ENCODE measurements at regions not wholly inside any gene's neighbourhood (a gene's known extent, or its start where the extent isn't known, plus 50 kb on each side); places are given as distances from the start of the nearest gene placed in this dataset.

GRCh38 chr14:56964895-56965294, 154.6 kb upstream of the OTX2 start:
- no peak overlapping the region for H3K27ac Mint-ChIP-seq
- H3K9me3 ChIP-seq (ENCODE audit: control insufficient read depth, low read length) = no peaks in the 10 kb centered on the region
- WGBS, 2 experiments (ENCODE audit: insufficient coverage in 1 of 2, insufficient read length in 1 of 2) = 76 to 79% methylated on average over 5 of the region's 5 CpGs
- peaks cover 16% of the 10 kb centered on the region for H3K4me1 Mint-ChIP-seq
- no peak overlapping the region for H3K9ac ChIP-seq (ENCODE audit: extremely low read depth, low read length, poor library complexity, severe bottlenecking)
- no peak for DNase-seq
- no peak overlapping the region for H3K4me3 ChIP-seq (ENCODE audit: low read length)
- TF ChIP-seq CTCF (conservative IDR thresholded peaks at IDR 0.05) = no peak
- H3K27me3 ChIP-seq (ENCODE audit: control insufficient read depth, insufficient read depth, low read length, poor library complexity, severe bottlenecking) = no peaks in the 10 kb centered on the region
- H3K27me3 Mint-ChIP-seq (ENCODE audit: insufficient read depth) = no peaks in the 10 kb centered on the region
- H3K36me3 Mint-ChIP-seq (ENCODE audit: low read depth) = no peaks in the 10 kb centered on the region
- peaks cover 4% of the 10 kb centered on the region for H3K9me3 Mint-ChIP-seq
- H3K4me1 ChIP-seq (ENCODE audit: control insufficient read depth, insufficient read depth, low read length) = peaks cover 12% of the 10 kb centered on the region
- H3K4me3 Mint-ChIP-seq = no peak overlapping the region
- H3K36me3 ChIP-seq (ENCODE audit: control insufficient read depth, insufficient read depth, low read length) = no peaks in the 10 kb centered on the region
- no peak overlapping the region for H3K27ac ChIP-seq (ENCODE audit: low read depth, low read length)

- Histone ChIP-seq H3K9ac (ENCODE audit: extremely low read depth, low read length, poor library complexity, severe bottlenecking) (no peak overlapping the region), H3K36me3 (ENCODE audit: control insufficient read depth, insufficient read depth, low read length) (no peaks in the 10 kb centered on the region), H3K9me3 (ENCODE audit: control insufficient read depth, low read length) (no peaks in the 10 kb centered on the region), H3K4me1 (ENCODE audit: control insufficient read depth, insufficient read depth, low read length) (peaks cover 12% of the 10 kb centered on the region), H3K27ac (ENCODE audit: low read depth, low read length) (no peak overlapping the region), H3K4me3 (ENCODE audit: low read length) (no peak overlapping the region), H3K27me3 (ENCODE audit: control insufficient read depth, insufficient read depth, low read length, poor library complexity, severe bottlenecking) (no peaks in the 10 kb centered on the region)
- Mint-ChIP-seq H3K36me3 (ENCODE audit: low read depth) (no peaks in the 10 kb centered on the region), H3K4me3 (no peak overlapping the region), H3K9me3 (no peaks in the 10 kb centered on the region), H3K4me1 (peaks cover 16% of the 10 kb centered on the region), H3K27ac (no peak overlapping the region), H3K27me3 (ENCODE audit: insufficient read depth) (no peaks in the 10 kb centered on the region)
- no peak for DNase-seq
- 95% methylated on average over 6 of the region's 6 CpGs; no CpG with 5 or more reads in 1 of the 2 experiments for WGBS, 2 experiments (ENCODE audit: insufficient coverage in 1 of 2, insufficient read length in 1 of 2)
- no peak for TF ChIP-seq CTCF (conservative IDR thresholded peaks at IDR 0.05)
Observed at GRCh38 chr14:56963381-56963780, 153.1 kb upstream of the OTX2 start.

- no peaks in the 10 kb centered on the region for H3K9me3 ChIP-seq (ENCODE audit: control insufficient read depth, low read length)
- H3K27me3 ChIP-seq (ENCODE audit: control insufficient read depth, insufficient read depth, low read length, poor library complexity, severe bottlenecking) = no peaks in the 10 kb centered on the region
- H3K36me3 ChIP-seq (ENCODE audit: control insufficient read depth, insufficient read depth, low read length) = no peaks in the 10 kb centered on the region
- peaks cover 12% of the 10 kb centered on the region for H3K4me1 ChIP-seq (ENCODE audit: control insufficient read depth, insufficient read depth, low read length)
- no peak for DNase-seq
- no peak overlapping the region for H3K4me3 ChIP-seq (ENCODE audit: low read length)
- H3K36me3 Mint-ChIP-seq (ENCODE audit: low read depth) = no peaks in the 10 kb centered on the region
- H3K4me3 Mint-ChIP-seq = no peak overlapping the region
- H3K27ac ChIP-seq (ENCODE audit: low read depth, low read length) = no peak overlapping the region
- H3K9me3 Mint-ChIP-seq = no peaks in the 10 kb centered on the region
- no peak for TF ChIP-seq CTCF (conservative IDR thresholded peaks at IDR 0.05)
- 88 to 93% methylated on average over 2 to 4 of the region's 4 CpGs for WGBS, 2 experiments (ENCODE audit: insufficient coverage in 1 of 2, insufficient read length in 1 of 2)
- no peak overlapping the region for H3K9ac ChIP-seq (ENCODE audit: extremely low read depth, low read length, poor library complexity, severe bottlenecking)
- peak overlapping the region; percentile 1 for H3K27ac Mint-ChIP-seq
- H3K27me3 Mint-ChIP-seq (ENCODE audit: insufficient read depth) = no peaks in the 10 kb centered on the region
- peaks cover 16% of the 10 kb centered on the region for H3K4me1 Mint-ChIP-seq
Observed at GRCh38 chr14:56962444-56963080, 152.3 kb upstream of the OTX2 start.
